ENCODE measurements at regions not wholly inside any gene's neighbourhood (a gene's known extent, or its start where the extent isn't known, plus 50 kb on each side); places are given as distances from the start of the nearest gene placed in this dataset.
A peak's percentile ranks its signal among the peaks of the same experiment; 100 is the strongest.
"Not testable (repeated sequence)": the region's sequence is repeated elsewhere in the genome, so short reads cannot be mapped to it uniquely, and the experiment has no call there.

- DNase-seq (ENCODE audit: low read depth in 2 of 2), result no peak
These were observed 50.4 kb upstream of the SOD1 start for GRCh38 chr21:31609081-31609480.

- no peak for DNase-seq (ENCODE audit: low read depth in 2 of 2)
These were observed 51.7 kb upstream of the SOD1 start for GRCh38 chr21:31607791-31608190.

GRCh38 chr21:31606081-31606874 lies 53.2 kb upstream of the SOD1 start:
- DNase-seq (ENCODE audit: low read depth in 2 of 2), result no peak

- DNase-seq (ENCODE audit: low read depth in 2 of 2), result peak; percentile 55 to 75
These were observed 54.8 kb upstream of the SOD1 start for GRCh38 chr21:31604591-31605190.

- no peak for DNase-seq (ENCODE audit: low read depth in 2 of 2)
These were observed 59.9 kb upstream of the SOD1 start for GRCh38 chr21:31599563-31599962.

- DNase-seq (ENCODE audit: low read depth in 2 of 2), result no peak
These were observed 60.5 kb upstream of the SOD1 start for GRCh38 chr21:31599013-31599412.

GRCh38 chr21:31597683-31598082 lies 61.8 kb upstream of the SOD1 start:
- no peak for DNase-seq (ENCODE audit: low read depth in 2 of 2)

GRCh38 chr21:31596055-31596454 lies 63.4 kb upstream of the SOD1 start:
- DNase-seq (ENCODE audit: low read depth in 2 of 2), result no peak

GRCh38 chr21:31594726-31595125 lies 64.8 kb upstream of the SOD1 start:
- no peak for DNase-seq (ENCODE audit: low read depth in 2 of 2)

GRCh38 chr21:31594279-31594678 lies 65.2 kb upstream of the SOD1 start:
- no peak for DNase-seq (ENCODE audit: low read depth in 2 of 2)

- no peak for DNase-seq (ENCODE audit: low read depth in 2 of 2)
These were observed 66.4 kb upstream of the SOD1 start for GRCh38 chr21:31592963-31593560.

- no peak for DNase-seq (ENCODE audit: low read depth in 2 of 2)
These were observed 67.0 kb upstream of the SOD1 start for GRCh38 chr21:31592516-31592915.

- no peak for DNase-seq (ENCODE audit: low read depth in 2 of 2)
These were observed 69.7 kb upstream of the SOD1 start for GRCh38 chr21:31589820-31590219.

GRCh38 chr21:31586118-31586517 lies 73.4 kb upstream of the SOD1 start:
- DNase-seq (ENCODE audit: low read depth in 2 of 2), result no peak

GRCh38 chr21:31583937-31584336 lies 75.6 kb upstream of the SOD1 start:
- DNase-seq (ENCODE audit: low read depth in 2 of 2), result not testable (repeated sequence)

GRCh38 chr21:31583498-31583897 lies 76.0 kb upstream of the SOD1 start:
- DNase-seq (ENCODE audit: low read depth in 2 of 2), result no peak

- peak; percentile 51 to 68 for DNase-seq (ENCODE audit: low read depth in 2 of 2)
These were observed 78.6 kb upstream of the SOD1 start for GRCh38 chr21:31580866-31581276.

- DNase-seq (ENCODE audit: low read depth in 2 of 2), result no peak
These were observed 82.2 kb upstream of the SOD1 start for GRCh38 chr21:31577271-31577670.

GRCh38 chr21:31576428-31576827 lies 83.1 kb upstream of the SOD1 start:
- DNase-seq (ENCODE audit: low read depth in 2 of 2), result peak; percentile 13 to 30

GRCh38 chr21:31573217-31573616 lies 86.3 kb upstream of the SOD1 start:
- DNase-seq (ENCODE audit: low read depth in 2 of 2), result no peak

GRCh38 chr21:31571879-31572278 lies 87.6 kb upstream of the SOD1 start:
- no peak for DNase-seq (ENCODE audit: low read depth in 2 of 2)

- DNase-seq (ENCODE audit: low read depth in 2 of 2), result no peak
These were observed 88.5 kb upstream of the SOD1 start for GRCh38 chr21:31570824-31571566.
